Nephron progenitor cell (in vitro differentiated cells): ENCODE measurements at regions not wholly inside any gene's neighbourhood (a gene's known extent, or its start where the extent isn't known, plus 50 kb on each side); places are given as distances from the start of the nearest gene placed in this dataset.

Experiments
- DNase-seq: peaks from one replicate; pipeline ENCODE4 v3.0.0; 2021
- H3K27ac Mint-ChIP-seq: 2 replicates; pipeline ENCODE4 v1.8.0; 2021; ENCODE audit warnings: mild to moderate bottlenecking, moderate library complexity, mixed read lengths
- H3K27me3 Mint-ChIP-seq: 2 replicates; pipeline ENCODE4 v1.8.0; 2021; ENCODE audit warnings: mild to moderate bottlenecking, low read depth, mixed read lengths; ENCODE audit not compliant: poor library complexity
- H3K36me3 Mint-ChIP-seq: 2 replicates; pipeline ENCODE4 v1.8.0; 2021; ENCODE audit warnings: low read depth, mixed read lengths
- H3K4me1 Mint-ChIP-seq: 2 replicates; pipeline ENCODE4 v1.8.0; 2021; ENCODE audit warnings: mixed read lengths
- H3K4me3 Mint-ChIP-seq: 2 replicates; pipeline ENCODE4 v1.8.0; 2021; ENCODE audit warnings: mild to moderate bottlenecking, moderate library complexity, mixed read lengths
- H3K9me3 Mint-ChIP-seq: 2 replicates; pipeline ENCODE4 v1.8.0; 2021; ENCODE audit warnings: mild to moderate bottlenecking, moderate library complexity, mixed read lengths
- TF ChIP-seq, protein P1 (sequence below): fragments of 200-600 bp; sonication (generic); IDR thresholded peaks from 2 replicates; pipeline ENCODE4 v1.5.0; 2021; ENCODE audit warnings: antibody characterized with exemption

DNA sequence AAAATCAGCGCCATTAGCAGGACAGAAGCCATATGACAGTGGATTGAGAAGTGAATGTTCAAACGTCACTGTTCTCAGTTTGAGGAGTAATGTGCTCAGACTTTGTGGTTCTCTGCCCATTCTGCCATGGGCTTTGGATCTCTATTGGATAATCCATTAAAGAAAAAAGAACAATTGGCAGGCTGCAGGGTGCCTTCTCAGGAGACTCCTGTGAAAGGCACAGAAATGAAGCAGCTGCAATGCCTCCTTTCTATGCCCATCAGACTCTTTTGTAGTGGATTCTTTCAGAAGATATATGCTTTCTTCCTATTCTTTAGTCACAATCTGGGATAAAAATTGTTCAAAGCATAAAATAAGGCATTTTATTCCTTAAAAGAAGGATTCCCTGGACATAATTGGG lies 506.9 kb upstream of the KLHL29 start:
- Mint-ChIP-seq H3K4me1 (no peaks in the 10 kb centered on the region), H3K4me3 (no peak overlapping the region), H3K9me3 (peaks cover 8% of the 10 kb centered on the region), H3K27ac (no peak overlapping the region), H3K27me3 (peaks cover 3% of the 10 kb centered on the region), H3K36me3 (no peaks in the 10 kb centered on the region)
- TF ChIP-seq, protein P1, sequence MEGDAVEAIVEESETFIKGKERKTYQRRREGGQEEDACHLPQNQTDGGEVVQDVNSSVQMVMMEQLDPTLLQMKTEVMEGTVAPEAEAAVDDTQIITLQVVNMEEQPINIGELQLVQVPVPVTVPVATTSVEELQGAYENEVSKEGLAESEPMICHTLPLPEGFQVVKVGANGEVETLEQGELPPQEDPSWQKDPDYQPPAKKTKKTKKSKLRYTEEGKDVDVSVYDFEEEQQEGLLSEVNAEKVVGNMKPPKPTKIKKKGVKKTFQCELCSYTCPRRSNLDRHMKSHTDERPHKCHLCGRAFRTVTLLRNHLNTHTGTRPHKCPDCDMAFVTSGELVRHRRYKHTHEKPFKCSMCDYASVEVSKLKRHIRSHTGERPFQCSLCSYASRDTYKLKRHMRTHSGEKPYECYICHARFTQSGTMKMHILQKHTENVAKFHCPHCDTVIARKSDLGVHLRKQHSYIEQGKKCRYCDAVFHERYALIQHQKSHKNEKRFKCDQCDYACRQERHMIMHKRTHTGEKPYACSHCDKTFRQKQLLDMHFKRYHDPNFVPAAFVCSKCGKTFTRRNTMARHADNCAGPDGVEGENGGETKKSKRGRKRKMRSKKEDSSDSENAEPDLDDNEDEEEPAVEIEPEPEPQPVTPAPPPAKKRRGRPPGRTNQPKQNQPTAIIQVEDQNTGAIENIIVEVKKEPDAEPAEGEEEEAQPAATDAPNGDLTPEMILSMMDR, result no peak
- DNase-seq, result no peak

DNA sequence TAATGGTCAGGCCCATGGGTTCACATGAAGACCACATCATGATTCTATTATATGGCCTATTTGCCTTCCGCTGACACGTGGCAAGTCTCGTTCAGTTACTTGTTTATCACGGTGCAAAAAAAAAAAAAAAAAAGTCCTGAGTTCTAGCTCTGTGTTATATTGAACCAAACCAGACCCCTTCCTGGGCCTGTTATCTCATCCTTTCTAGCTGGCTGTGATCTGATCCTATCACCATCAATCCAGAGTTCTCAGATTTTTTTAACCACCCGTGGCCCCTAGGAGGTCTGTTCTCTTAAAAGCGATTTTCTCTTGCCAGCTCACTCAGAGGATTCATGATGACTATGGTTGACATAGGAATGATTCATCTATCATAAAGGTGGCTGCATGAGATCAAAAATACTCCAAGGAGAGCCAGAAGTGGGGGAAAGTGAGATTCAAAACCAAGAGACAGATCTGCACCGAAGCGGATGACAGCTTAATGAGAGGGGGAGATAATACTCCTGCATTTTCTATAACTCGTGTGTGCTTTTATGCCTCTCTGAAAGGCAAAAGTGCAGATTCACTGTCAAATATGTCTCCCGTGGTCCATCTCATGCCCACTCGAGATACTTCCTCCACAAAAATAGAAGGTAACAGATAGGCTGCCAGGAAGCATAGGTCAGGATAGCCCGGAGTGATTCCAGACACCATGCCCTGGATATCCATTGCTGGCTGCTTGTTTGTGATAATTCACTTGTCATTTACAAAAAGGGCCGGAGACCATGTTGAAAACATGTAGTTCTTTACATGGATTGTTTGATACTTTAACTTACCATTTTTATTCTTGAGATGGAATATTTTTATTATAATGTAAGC lies 505.7 kb upstream of the KLHL29 start:
- no peaks in the 10 kb centered on the region for H3K36me3 Mint-ChIP-seq
- no peak overlapping the region for H3K4me3 Mint-ChIP-seq
- H3K9me3 Mint-ChIP-seq, result peaks cover 8% of the 10 kb centered on the region
- no peak for DNase-seq
- no peaks in the 10 kb centered on the region for H3K4me1 Mint-ChIP-seq
- peaks cover 3% of the 10 kb centered on the region for H3K27me3 Mint-ChIP-seq
- TF ChIP-seq, protein P1, result no peak
- H3K27ac Mint-ChIP-seq, result no peak overlapping the region

GRCh38 chr2:22880161-22880560 lies 504.8 kb upstream of the KLHL29 start:
- H3K4me3 Mint-ChIP-seq, result no peak overlapping the region

GRCh38 chr2:22882011-22882410 lies 503.0 kb upstream of the KLHL29 start:
- Mint-ChIP-seq H3K27ac (no peak overlapping the region), H3K9me3 (no peaks in the 10 kb centered on the region), H3K4me3 (no peak overlapping the region), H3K27me3 (peaks cover 3% of the 10 kb centered on the region), H3K4me1 (no peaks in the 10 kb centered on the region), H3K36me3 (no peaks in the 10 kb centered on the region)
- DNase-seq, result no peak
- TF ChIP-seq, protein P1, result no peak

More at GRCh38 chr2:22880161-22880560, 504.8 kb upstream of the KLHL29 start:
- Mint-ChIP-seq H3K9me3 (peaks cover 6% of the 10 kb centered on the region), H3K27me3 (peaks cover 3% of the 10 kb centered on the region), H3K36me3 (no peaks in the 10 kb centered on the region), H3K4me1 (no peaks in the 10 kb centered on the region), H3K27ac (no peak overlapping the region)
- TF ChIP-seq, protein P1, result no peak
- DNase-seq, result no peak

DNA sequence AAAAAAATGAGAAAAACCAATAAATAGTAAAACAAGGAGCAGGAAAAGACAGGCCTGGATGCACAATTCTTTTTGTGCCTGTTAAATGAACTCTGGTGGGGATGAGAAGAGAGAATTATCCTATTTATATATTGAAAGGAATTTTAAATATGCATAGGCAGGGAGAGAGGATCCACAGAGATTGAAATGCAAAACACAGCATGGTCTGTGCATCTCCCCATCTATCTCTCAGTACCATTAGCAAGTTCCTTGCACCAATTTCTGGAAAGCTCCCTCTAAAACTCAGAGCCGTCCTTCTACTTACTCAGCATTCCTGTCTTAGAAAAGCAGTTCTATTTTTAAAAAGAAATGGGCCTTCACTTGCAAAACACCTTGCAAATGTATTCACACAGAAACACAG lies 502.3 kb upstream of the KLHL29 start:
- TF ChIP-seq, protein P1, result no peak
- no peak for DNase-seq
- H3K9me3 Mint-ChIP-seq, result no peaks in the 10 kb centered on the region
- no peak overlapping the region for H3K27ac Mint-ChIP-seq
- H3K36me3 Mint-ChIP-seq, result no peaks in the 10 kb centered on the region
- no peaks in the 10 kb centered on the region for H3K4me1 Mint-ChIP-seq
- H3K27me3 Mint-ChIP-seq, result peaks cover 3% of the 10 kb centered on the region
- H3K4me3 Mint-ChIP-seq, result no peak overlapping the region

DNA sequence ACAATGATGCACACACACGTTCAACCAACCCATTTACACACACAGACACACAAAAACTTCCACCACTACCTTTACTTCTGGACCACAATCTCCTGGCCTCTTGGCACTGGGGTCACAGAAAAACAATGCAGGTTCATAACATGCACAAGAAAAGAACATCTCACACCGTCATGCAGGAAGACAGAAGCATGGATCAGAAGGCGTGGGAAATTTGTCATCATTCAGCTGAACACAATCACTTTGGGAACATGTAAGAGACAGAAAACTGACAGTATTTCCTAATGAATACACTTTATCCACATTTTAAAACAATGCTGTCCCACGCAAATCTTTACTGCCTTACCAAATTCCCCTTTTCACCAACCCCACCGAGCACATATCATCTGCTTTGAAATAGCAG lies 501.9 kb upstream of the KLHL29 start:
- Mint-ChIP-seq H3K27me3 (peaks cover 3% of the 10 kb centered on the region), H3K36me3 (no peaks in the 10 kb centered on the region), H3K4me3 (no peak overlapping the region), H3K27ac (no peak overlapping the region), H3K9me3 (no peaks in the 10 kb centered on the region), H3K4me1 (no peaks in the 10 kb centered on the region)
- no peak for DNase-seq
- TF ChIP-seq, protein P1, result no peak
